ENCODE measurements at regions not wholly inside any gene's neighbourhood (a gene's known extent, or its start where the extent isn't known, plus 50 kb on each side); places are given as distances from the start of the nearest gene placed in this dataset.

GRCh38 chr4:171668403-171668802, 144.8 kb upstream of the GALNTL6 start:
- no peaks in the 10 kb centered on the region for H3K4me1 ChIP-seq (ENCODE audit: control insufficient read depth, insufficient read depth, low read length)
- no peaks in the 10 kb centered on the region for H3K27me3 ChIP-seq (ENCODE audit: control insufficient read depth, insufficient read depth, low read length, poor library complexity, severe bottlenecking)
- no peaks in the 10 kb centered on the region for H3K36me3 ChIP-seq (ENCODE audit: control insufficient read depth, insufficient read depth, low read length)
- TF ChIP-seq CTCF (conservative IDR thresholded peaks at IDR 0.05): no peak
- Mint-ChIP-seq H3K36me3 (ENCODE audit: low read depth) (no peaks in the 10 kb centered on the region), H3K4me3 (no peak overlapping the region), H3K4me1 (peaks cover 4% of the 10 kb centered on the region), H3K27ac (no peak overlapping the region), H3K9me3 (no peaks in the 10 kb centered on the region), H3K27me3 (ENCODE audit: insufficient read depth) (no peaks in the 10 kb centered on the region)
- H3K4me3 ChIP-seq (ENCODE audit: low read length): no peak overlapping the region
- 90 to 100% methylated on average over 2 to 3 of the region's 3 CpGs for WGBS, 2 experiments (ENCODE audit: insufficient coverage in 1 of 2, insufficient read length in 1 of 2)
- no peaks in the 10 kb centered on the region for H3K9me3 ChIP-seq (ENCODE audit: control insufficient read depth, low read length)
- H3K27ac ChIP-seq (ENCODE audit: low read depth, low read length): no peak overlapping the region
- DNase-seq: no peak
- no peak overlapping the region for H3K9ac ChIP-seq (ENCODE audit: extremely low read depth, low read length, poor library complexity, severe bottlenecking)

GRCh38 chr4:171667906-171668305, 145.3 kb upstream of the GALNTL6 start:
- no peaks in the 10 kb centered on the region for H3K9me3 ChIP-seq (ENCODE audit: control insufficient read depth, low read length)
- TF ChIP-seq CTCF (conservative IDR thresholded peaks at IDR 0.05): no peak
- Mint-ChIP-seq H3K4me1 (peaks cover 4% of the 10 kb centered on the region), H3K9me3 (no peaks in the 10 kb centered on the region), H3K27me3 (ENCODE audit: insufficient read depth) (no peaks in the 10 kb centered on the region), H3K36me3 (ENCODE audit: low read depth) (no peaks in the 10 kb centered on the region), H3K4me3 (no peak overlapping the region), H3K27ac (no peak overlapping the region)
- no peaks in the 10 kb centered on the region for H3K36me3 ChIP-seq (ENCODE audit: control insufficient read depth, insufficient read depth, low read length)
- no peak overlapping the region for H3K9ac ChIP-seq (ENCODE audit: extremely low read depth, low read length, poor library complexity, severe bottlenecking)
- no peaks in the 10 kb centered on the region for H3K4me1 ChIP-seq (ENCODE audit: control insufficient read depth, insufficient read depth, low read length)
- H3K4me3 ChIP-seq (ENCODE audit: low read length): no peak overlapping the region
- H3K27ac ChIP-seq (ENCODE audit: low read depth, low read length): no peak overlapping the region
- DNase-seq: no peak
- H3K27me3 ChIP-seq (ENCODE audit: control insufficient read depth, insufficient read depth, low read length, poor library complexity, severe bottlenecking): no peaks in the 10 kb centered on the region

GRCh38 chr4:171651071-171651470, 162.1 kb upstream of the GALNTL6 start:
- Mint-ChIP-seq H3K36me3 (ENCODE audit: low read depth) (no peaks in the 10 kb centered on the region), H3K27me3 (ENCODE audit: insufficient read depth) (no peaks in the 10 kb centered on the region), H3K27ac (no peak overlapping the region), H3K4me1 (no peaks in the 10 kb centered on the region), H3K9me3 (no peaks in the 10 kb centered on the region), H3K4me3 (no peak overlapping the region)
- no peak for DNase-seq
- no peak overlapping the region for H3K27ac ChIP-seq (ENCODE audit: low read depth, low read length)
- H3K9me3 ChIP-seq (ENCODE audit: control insufficient read depth, low read length): no peaks in the 10 kb centered on the region
- H3K36me3 ChIP-seq (ENCODE audit: control insufficient read depth, insufficient read depth, low read length): no peaks in the 10 kb centered on the region
- no peak overlapping the region for H3K9ac ChIP-seq (ENCODE audit: extremely low read depth, low read length, poor library complexity, severe bottlenecking)
- TF ChIP-seq CTCF (conservative IDR thresholded peaks at IDR 0.05): no peak
- whole genome bisulfite sequencing, 2 experiments (ENCODE audit: insufficient coverage in 1 of 2, insufficient read length in 1 of 2): 89 to 92% methylated on average over 3 to 6 of the region's 6 CpGs
- H3K27me3 ChIP-seq (ENCODE audit: control insufficient read depth, insufficient read depth, low read length, poor library complexity, severe bottlenecking): no peaks in the 10 kb centered on the region
- H3K4me1 ChIP-seq (ENCODE audit: control insufficient read depth, insufficient read depth, low read length): no peaks in the 10 kb centered on the region
- no peak overlapping the region for H3K4me3 ChIP-seq (ENCODE audit: low read length)
